Choroid plexus epithelial cell (primary cell): ENCODE measurements at regions not wholly inside any gene's neighbourhood (a gene's known extent, or its start where the extent isn't known, plus 50 kb on each side); places are given as distances from the start of the nearest gene placed in this dataset.

Experiments used
- DNase-seq: peaks from one replicate; pipeline ENCODE4 v3.0.0-alpha.2; 2010; ENCODE audit warnings: low read depth
- H3K4me3 ChIP-seq: 2 replicates; pipeline ENCODE4 v1.5.1; 2011; ENCODE audit warnings: low read depth, mild to moderate bottlenecking, control low read depth, low read length, moderate library complexity
- TF ChIP-seq, protein P1 (sequence below): conservative IDR thresholded peaks from 2 replicates; pipeline ENCODE4 v1.5.1; 2011; ENCODE audit warnings: low read depth, mild to moderate bottlenecking, control low read depth, inconsistent platforms, low read length, moderate library complexity

DNA sequence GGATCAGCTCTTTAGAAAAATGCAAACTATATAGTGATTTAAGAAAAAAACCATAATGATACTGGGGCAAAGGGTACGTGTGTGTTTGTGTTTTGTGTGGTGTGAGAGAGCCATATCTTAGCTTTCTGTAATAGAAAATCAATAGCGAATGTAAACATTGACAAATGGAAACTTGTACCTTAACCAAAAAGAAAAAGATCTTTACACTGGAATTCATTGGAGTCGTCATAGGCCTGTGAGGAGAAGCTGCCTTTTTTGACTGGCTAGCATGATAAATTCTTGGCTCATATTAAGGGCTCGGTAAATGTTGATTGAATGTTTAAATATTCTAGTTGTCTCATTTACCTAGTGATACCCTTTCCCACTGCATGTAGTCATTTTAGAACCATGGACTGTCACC lies 161.8 kb upstream of the ASCC3 start:
- DNase-seq, result no peak
- H3K4me3 ChIP-seq, result no peak overlapping the region
- TF ChIP-seq, protein P1, sequence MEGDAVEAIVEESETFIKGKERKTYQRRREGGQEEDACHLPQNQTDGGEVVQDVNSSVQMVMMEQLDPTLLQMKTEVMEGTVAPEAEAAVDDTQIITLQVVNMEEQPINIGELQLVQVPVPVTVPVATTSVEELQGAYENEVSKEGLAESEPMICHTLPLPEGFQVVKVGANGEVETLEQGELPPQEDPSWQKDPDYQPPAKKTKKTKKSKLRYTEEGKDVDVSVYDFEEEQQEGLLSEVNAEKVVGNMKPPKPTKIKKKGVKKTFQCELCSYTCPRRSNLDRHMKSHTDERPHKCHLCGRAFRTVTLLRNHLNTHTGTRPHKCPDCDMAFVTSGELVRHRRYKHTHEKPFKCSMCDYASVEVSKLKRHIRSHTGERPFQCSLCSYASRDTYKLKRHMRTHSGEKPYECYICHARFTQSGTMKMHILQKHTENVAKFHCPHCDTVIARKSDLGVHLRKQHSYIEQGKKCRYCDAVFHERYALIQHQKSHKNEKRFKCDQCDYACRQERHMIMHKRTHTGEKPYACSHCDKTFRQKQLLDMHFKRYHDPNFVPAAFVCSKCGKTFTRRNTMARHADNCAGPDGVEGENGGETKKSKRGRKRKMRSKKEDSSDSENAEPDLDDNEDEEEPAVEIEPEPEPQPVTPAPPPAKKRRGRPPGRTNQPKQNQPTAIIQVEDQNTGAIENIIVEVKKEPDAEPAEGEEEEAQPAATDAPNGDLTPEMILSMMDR, result no peak

- TF ChIP-seq, protein P1, result no peak
- no peak overlapping the region for H3K4me3 ChIP-seq
- DNase-seq, result no peak
These were observed 177.2 kb upstream of the ASCC3 start for GRCh38 chr6:101058296-101058695.

DNA sequence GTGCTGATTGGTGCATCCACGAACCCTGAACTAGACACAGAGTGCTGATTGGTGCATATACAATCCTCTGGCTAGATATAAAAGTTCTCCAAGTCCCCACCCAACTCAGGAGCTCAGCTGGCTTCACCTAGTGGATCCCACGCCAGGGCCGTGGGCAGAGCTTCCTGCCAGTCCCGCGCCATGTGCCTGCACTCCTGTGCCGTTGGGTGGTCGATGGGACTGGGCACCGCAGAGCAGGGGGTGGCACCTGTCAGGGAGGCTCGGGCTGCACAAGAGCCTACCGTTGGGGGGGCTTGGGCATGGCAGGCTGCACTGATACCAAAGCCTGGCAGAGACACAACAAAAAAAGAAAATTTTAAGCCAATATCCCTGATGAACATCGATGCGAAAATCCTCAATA lies 185.4 kb upstream of the ASCC3 start:
- TF ChIP-seq, protein P1, result no peak
- DNase-seq, result no peak
- no peak overlapping the region for H3K4me3 ChIP-seq

- no peak overlapping the region for H3K4me3 ChIP-seq
- TF ChIP-seq, protein P1, result no peak
- peak; percentile 9 for DNase-seq
These were observed 188.2 kb upstream of the ASCC3 start for GRCh38 chr6:101069191-101069795.

GRCh38 chr6:101070044-101070608 lies 189.0 kb upstream of the ASCC3 start:
- no peak overlapping the region for H3K4me3 ChIP-seq
- no peak for DNase-seq
- TF ChIP-seq, protein P1, result no peak

GRCh38 chr6:101077344-101077743 lies 196.2 kb upstream of the ASCC3 start:
- TF ChIP-seq, protein P1, result no peak
- no peak for DNase-seq
- H3K4me3 ChIP-seq, result no peak overlapping the region

- no peak for DNase-seq
- no peak overlapping the region for H3K4me3 ChIP-seq
- TF ChIP-seq, protein P1, result no peak
These were observed 198.7 kb upstream of the ASCC3 start for GRCh38 chr6:101079696-101080270.
